ENCODE measurements at regions not wholly inside any gene's neighbourhood (a gene's known extent, or its start where the extent isn't known, plus 50 kb on each side); places are given as distances from the start of the nearest gene placed in this dataset.

GRCh38 chr12:92614001-92614400, 88.8 kb upstream of the PLEKHG7 start:
- ATAC-seq (no peak), DNase-seq (ENCODE audit: low read depth, low spot score) (no peak), FAIRE-seq (no peak)
- H3K9me3 ChIP-seq (replicated peaks; ENCODE audit: control insufficient read depth, insufficient read depth, low read length) = no peaks in the 10 kb centered on the region; the same call in 2 of the 3 replicates
- no peak overlapping the region for H3K4me2 ChIP-seq (ENCODE audit: control insufficient read depth, insufficient read depth)
- no peaks in the 10 kb centered on the region for H3K79me2 ChIP-seq (ENCODE audit: control insufficient read depth, insufficient read depth, low read length)
- H3K4me3 ChIP-seq = no peak overlapping the region
- 98% methylated on average over 2 of the region's 2 CpGs for WGBS (ENCODE audit: insufficient coverage, insufficient replicate concordance, low lambda C conversion rate, missing lambda C conversion rate)
- no peaks in the 10 kb centered on the region for H3K36me3 ChIP-seq (ENCODE audit: control insufficient read depth in 2 of 2, insufficient read depth in 2 of 2, low read length in 1 of 2)
- RAD21 ChIA-PET (ENCODE audit: unreplicated experiment) = no interaction called here
- H3K27ac ChIP-seq (ENCODE audit: control insufficient read depth, insufficient read depth) = no peak overlapping the region
- H4K20me1 ChIP-seq (ENCODE audit: control insufficient read depth, insufficient read depth) = no peaks in the 10 kb centered on the region
- H2AFZ ChIP-seq (ENCODE audit: control insufficient read depth, low read depth, low read length) = no peak overlapping the region
- CTCF ChIA-PET = interaction anchor here (0.5 to 1.2 kb wide), 2 partner anchors 41 to 1233 kb away, joined by 3 read pairs; no protein-coding TSS in a partner anchor
- POLR2A ChIA-PET = no interaction called here
- in situ Hi-C loops (cut with MboI) = no loop called here
- H3K4me1 ChIP-seq (ENCODE audit: control insufficient read depth, insufficient read depth, low read length) = no peaks in the 10 kb centered on the region
- SMC1A ChIA-PET (ENCODE audit: uncharacterized antibody, unreplicated experiment) = no interaction called here
- intact Hi-C loops (cut with micrococcal nuclease; ENCODE audit: unreplicated experiment) = no loop called here
- H3K9ac ChIP-seq (ENCODE audit: control insufficient read depth, insufficient read depth, low read length) = no peak overlapping the region
- no TSS peak for BruUV-seq (replicated peaks)
- no peaks in the 10 kb centered on the region for H3K27me3 ChIP-seq (replicated peaks in 1 of 2; ENCODE audit: control insufficient read depth in 2 of 2, insufficient read depth in 2 of 2, low read length in 1 of 2)
- no peak for TF ChIP-seq EZH2 (IDR thresholded peaks at IDR 0.05; ENCODE audit: borderline replicate concordance, control insufficient read depth, low read depth, low read length)
- no peak for TF ChIP-seq MEF2B (IDR thresholded peaks at IDR 0.05; ENCODE audit: partially characterized antibody, poor library complexity, severe bottlenecking)
- no peak for TF ChIP-seq REST (IDR thresholded peaks at IDR 0.05; ENCODE audit: low read depth, low read length)
- no peak for TF ChIP-seq BMI1 (IDR thresholded peaks at IDR 0.05; ENCODE audit: borderline replicate concordance)
- TF ChIP-seq MYB (IDR thresholded peaks at IDR 0.05; ENCODE audit: borderline replicate concordance, low read depth, low read length) = no peak
- TF ChIP-seq ZBTB4 (CRISPR knock-in tag; IDR thresholded peaks at IDR 0.05) = no peak
- no peak for TF ChIP-seq RCOR1 (conservative IDR thresholded peaks at IDR 0.05; ENCODE audit: low read depth, low read length)
- no peak for TF ChIP-seq EED (IDR thresholded peaks at IDR 0.05; ENCODE audit: low read depth)
- no peak for TF ChIP-seq ZNF622 (IDR thresholded peaks at IDR 0.05)
- no peak for TF ChIP-seq SMAD1 (IDR thresholded peaks at IDR 0.05; ENCODE audit: low read depth, partially characterized antibody)
- TF ChIP-seq BHLHE40 (IDR thresholded peaks at IDR 0.05; ENCODE audit: borderline replicate concordance in 1 of 2, low read depth in 2 of 2, low read length in 1 of 2) = no peak
- no peak for TF ChIP-seq HDAC6 (IDR thresholded peaks at IDR 0.05; ENCODE audit: unreplicated experiment)
- TF ChIP-seq SIX5 (IDR thresholded peaks at IDR 0.05; ENCODE audit: low read depth, low read length, severe bottlenecking) = no peak
- TF ChIP-seq ZBTB33 (IDR thresholded peaks at IDR 0.05) = no peak
- TF ChIP-seq USF2 (IDR thresholded peaks at IDR 0.05; ENCODE audit: borderline replicate concordance, low read depth, low read length) = no peak

Measured in GM12878 (cell line).